ENCODE measurements at regions not wholly inside any gene's neighbourhood (a gene's known extent, or its start where the extent isn't known, plus 50 kb on each side); places are given as distances from the start of the nearest gene placed in this dataset.
"Not testable (repeated sequence)": the region's sequence is repeated elsewhere in the genome, so short reads cannot be mapped to it uniquely, and the experiment has no call there.

- DNase-seq: no peak
These were observed 157.9 kb upstream of the NBPF11 start for GRCh38 chr1:148309940-148310500.

- DNase-seq: no peak
These were observed 156.9 kb upstream of the NBPF11 start for GRCh38 chr1:148308832-148309458.

GRCh38 chr1:148307583-148308185, 155.6 kb upstream of the NBPF11 start:
- DNase-seq: no peak

DNA sequence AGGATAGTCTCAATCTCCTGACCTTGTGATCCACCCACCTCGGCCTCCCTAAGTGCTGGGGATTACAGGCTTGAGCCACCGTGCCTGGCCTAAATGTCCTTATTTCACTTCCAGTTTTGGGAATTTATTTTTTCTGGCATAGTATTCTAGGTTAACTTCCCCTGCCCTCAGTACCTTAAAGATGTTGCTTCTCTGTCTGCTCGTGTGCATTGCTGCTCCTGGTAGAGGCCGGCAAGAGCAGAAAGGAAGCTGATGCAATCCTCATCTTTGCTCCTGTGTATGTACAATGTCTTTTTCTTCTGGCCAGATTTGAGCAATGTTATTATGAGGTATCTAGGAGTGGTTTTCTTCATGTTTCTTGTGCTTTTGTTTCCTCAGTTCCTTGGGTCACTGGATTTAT, 152.9 kb upstream of the NBPF11 start:
- DNase-seq: not testable (repeated sequence)

- not testable (repeated sequence) for DNase-seq
These were observed 150.7 kb upstream of the NBPF11 start for GRCh38 chr1:148302586-148303364.

DNA sequence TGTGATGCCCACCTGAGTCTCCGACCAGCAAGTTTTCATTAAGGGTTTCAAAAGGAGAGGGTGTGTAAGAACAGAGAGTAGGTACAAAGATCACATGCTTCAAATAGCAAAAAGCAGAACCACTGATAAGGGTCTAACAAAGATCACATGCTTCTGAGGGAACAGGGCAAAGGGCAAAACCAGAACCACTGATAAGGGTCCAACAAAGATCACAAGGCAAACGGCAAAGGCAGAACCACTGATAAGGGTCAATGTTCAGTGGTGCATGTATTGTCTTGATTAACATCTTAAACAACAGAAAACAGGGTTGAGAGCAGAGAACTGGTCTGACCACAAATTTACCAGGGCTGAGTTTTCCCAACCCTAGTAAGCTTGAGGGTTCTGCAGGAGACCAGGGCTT, 145.8 kb upstream of the NBPF11 start:
- not testable (repeated sequence) for DNase-seq

- no peak for DNase-seq
These were observed 144.4 kb upstream of the NBPF11 start for GRCh38 chr1:148296511-148296910.

DNA sequence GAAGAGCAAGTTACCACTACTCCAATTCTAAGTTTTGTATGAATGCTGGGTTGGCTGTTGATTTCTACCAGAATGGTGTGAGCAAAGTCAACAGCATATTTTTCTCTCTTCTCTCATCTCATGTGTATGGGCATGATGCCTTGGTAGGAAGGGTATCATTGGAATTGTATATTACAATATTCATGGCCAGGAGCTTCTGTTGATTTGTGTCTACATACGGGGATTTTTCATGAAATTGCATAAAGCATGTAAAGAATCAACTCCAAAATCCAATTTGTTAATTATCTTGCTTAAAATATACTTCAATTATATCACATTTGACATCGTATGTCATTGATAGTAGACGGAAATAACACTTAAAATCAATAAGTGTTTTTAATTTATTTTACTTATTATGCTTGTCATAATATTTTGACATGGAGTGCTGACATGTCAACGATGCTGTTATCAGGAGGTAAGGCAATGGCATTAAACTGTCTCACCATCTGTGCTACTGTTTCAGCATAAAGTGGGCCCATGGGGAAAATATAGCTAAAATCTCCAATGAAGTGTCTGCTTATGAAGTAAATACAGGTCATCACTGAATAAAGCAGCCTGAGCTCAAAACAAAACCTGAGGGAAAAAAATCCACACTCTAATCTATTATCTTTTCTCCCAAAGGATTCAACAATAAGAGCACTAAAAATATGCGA, 142.2 kb upstream of the NBPF11 start:
- DNase-seq: no peak

- DNase-seq: no peak
These were observed 141.6 kb upstream of the NBPF11 start for GRCh38 chr1:148293651-148294050.

- no peak for DNase-seq
These were observed 140.8 kb upstream of the NBPF11 start for GRCh38 chr1:148292915-148293314.

- no peak for DNase-seq
These were observed 138.8 kb upstream of the NBPF11 start for GRCh38 chr1:148290881-148291280.

- no peak for DNase-seq
These were observed 137.6 kb upstream of the NBPF11 start for GRCh38 chr1:148289647-148290046.

GRCh38 chr1:148285946-148286345, 133.9 kb upstream of the NBPF11 start:
- not testable (repeated sequence) for DNase-seq

- DNase-seq: not testable (repeated sequence)
These were observed 128.9 kb upstream of the NBPF11 start for GRCh38 chr1:148280831-148281572.

DNA sequence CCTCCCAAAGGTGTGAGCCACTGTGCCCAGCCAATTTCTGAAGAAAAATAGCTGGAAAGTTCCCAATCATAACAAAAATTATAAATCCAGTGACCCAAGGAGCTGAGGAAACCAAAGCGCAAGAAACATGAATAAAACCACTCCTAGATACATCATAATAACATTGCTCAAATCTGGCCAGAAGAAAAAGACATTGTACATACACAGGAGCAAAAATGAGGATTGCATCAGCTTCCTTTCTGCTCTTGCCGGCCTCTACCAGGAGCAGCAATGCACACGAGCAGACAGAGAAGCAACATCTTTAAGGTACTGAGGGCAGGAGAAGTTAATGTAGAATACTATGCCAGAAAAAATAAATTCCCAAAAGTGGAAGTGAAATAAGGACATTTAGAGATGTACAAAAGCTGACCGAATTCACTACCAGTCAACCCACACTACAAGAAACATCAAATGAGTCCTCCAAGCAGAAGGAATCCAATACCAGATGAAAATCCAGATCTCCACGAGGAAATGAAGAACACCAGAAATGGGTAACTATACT, 127.0 kb upstream of the NBPF11 start:
- DNase-seq: not testable (repeated sequence)

DNA sequence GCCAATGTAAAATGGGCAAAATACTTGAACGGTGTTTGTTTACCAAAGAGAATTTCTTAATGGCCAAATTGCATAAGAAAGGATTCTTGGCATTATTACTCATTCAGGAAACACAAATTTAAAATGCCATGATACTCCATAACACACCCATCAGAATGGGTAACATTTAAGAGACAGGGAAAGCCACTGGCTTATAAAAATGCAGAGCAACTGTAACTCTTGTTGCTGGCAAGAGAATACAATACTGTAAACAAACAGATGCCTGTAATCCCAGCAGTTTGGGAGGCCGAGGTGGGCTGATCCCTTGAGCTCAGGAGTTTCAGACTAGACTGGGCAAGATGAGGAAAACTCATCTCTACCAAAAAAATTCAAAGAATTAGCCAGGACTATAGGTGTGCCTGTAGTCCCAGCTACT, 125.8 kb upstream of the NBPF11 start:
- not testable (repeated sequence) for DNase-seq

DNA sequence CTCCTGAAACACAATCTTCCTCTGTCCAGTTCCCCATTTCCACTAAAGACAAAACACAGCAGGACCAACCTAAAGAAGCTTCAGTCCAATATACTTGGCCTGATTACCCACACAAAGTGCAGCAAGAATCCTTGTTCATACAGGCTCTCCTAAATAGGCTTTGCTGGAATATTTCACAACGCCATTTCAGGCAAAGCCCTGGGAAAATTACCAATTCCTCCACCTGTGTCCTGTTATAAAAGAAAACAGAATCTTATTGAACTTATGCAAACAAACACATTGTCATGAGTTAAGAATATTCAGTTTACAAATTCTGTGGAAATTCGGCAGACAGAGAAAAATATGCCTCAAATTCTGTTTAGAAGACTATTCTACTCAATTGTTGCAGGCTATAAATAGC, 115.0 kb upstream of the NBPF11 start:
- not testable (repeated sequence) for DNase-seq

GRCh38 chr1:148264374-148265276, 112.5 kb upstream of the NBPF11 start:
- DNase-seq: peak; percentile 48

- no peak for DNase-seq
These were observed 111.8 kb upstream of the NBPF11 start for GRCh38 chr1:148263906-148264255.

DNA sequence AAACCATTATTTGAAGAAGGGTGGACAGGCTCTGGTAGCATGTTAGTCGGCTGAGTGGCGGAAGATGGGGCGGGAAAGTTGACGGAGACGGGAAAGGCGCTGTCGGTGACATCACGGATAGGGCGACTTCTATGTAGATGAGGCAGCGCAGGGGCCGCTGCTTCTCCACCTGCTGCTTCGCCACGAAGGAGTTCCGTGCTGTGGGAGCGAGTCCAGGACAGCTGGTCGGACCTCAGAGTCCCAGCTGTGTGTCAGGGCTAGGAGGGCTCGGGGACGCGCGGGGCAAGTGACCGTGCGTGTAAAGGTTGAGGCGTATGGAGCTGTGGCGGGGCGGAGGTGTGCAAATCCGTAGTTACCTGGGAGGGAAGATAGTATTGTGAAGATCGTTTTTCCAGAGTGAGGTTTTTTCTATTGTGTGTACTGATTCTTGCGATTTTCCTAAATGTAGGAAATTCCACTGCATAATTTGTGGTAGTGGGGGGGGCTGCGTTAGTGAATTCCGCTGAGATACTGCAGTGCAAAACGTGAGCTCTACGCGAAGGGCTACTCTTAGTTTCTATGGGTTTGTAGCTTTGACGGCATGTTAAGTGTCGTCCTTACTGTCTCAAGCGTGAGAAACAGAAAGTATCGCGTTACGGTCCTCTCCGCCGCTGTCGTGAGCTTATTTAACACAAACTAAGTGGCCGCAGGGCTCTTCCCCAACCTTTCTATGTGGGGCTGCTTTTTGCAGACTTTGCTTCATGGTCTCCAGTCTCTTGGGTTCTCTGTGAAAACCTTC, 111.2 kb upstream of the NBPF11 start:
- peak; percentile 61 for DNase-seq
